ENCODE measurements at regions not wholly inside any gene's neighbourhood (a gene's known extent, or its start where the extent isn't known, plus 50 kb on each side); places are given as distances from the start of the nearest gene placed in this dataset.

- TF ChIP-seq CTCF (IDR thresholded peaks at IDR 0.05; ENCODE audit: poor library complexity, severe bottlenecking) (no peak), MXI1 (conservative IDR thresholded peaks at IDR 0.05; ENCODE audit: poor library complexity, severe bottlenecking) (no peak), POLR2AphosphoS5 (IDR thresholded peaks at IDR 0.05) (no peak), EP300 (conservative IDR thresholded peaks at IDR 0.05; ENCODE audit: poor library complexity, severe bottlenecking) (no peak), EZH2 (IDR thresholded peaks at IDR 0.05; ENCODE audit: borderline replicate concordance, insufficient read depth, low read length, poor library complexity, severe bottlenecking) (no peak), REST (IDR thresholded peaks at IDR 0.05; ENCODE audit: borderline replicate concordance) (no peak), TAF1 (IDR thresholded peaks at IDR 0.05; ENCODE audit: low read depth) (no peak), RAD21 (conservative IDR thresholded peaks at IDR 0.05) (no peak)
Observed at GRCh38 chrX:36575670-36576069, 432.5 kb upstream of the FAM47C start.
